ENCODE measurements at regions not wholly inside any gene's neighbourhood (a gene's known extent, or its start where the extent isn't known, plus 50 kb on each side); places are given as distances from the start of the nearest gene placed in this dataset.

DNA sequence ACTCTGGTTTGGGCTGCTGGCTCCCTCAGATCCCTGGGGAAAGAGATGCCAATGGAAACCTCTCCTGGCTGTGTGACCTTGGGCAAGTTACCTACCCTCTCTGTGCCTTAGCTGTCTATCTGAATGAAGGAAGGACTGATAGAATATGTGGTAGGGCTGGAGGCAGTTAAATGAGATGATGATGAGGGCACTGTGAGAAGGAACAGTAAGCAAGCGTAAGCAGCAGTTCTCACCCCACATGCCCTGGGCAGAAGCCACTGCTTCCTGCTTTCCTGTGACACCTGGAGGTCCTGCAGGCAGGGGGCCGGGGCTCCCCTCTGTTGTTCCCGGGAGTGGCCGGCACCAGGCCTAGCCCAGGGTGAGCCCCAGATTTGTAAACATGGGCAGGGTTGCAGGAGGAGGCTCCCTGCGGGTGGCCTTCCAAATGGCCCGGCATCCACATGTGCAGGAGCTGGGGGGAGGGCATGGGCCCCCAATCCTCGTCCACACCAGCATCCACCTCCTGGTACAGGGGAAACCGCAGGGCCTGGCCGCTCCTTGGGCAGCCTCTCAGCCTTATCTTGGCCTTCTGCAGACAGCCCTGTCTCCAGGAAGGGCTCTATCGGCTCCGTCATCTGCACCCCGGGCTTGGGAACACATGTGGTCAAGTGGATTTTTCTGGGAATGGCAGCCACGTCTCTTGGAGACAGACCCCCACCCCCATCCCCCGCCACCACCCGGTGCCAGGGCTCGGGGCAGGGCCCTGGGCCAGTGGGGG is 235.6 kb upstream of the GSE1 start:
- Histone ChIP-seq H3K27me3 (ENCODE audit: control insufficient read depth, insufficient read depth, low read length, poor library complexity, severe bottlenecking) (no peaks in the 10 kb centered on the region), H3K4me1 (ENCODE audit: control insufficient read depth, insufficient read depth, low read length) (peaks cover 9% of the 10 kb centered on the region), H3K9me3 (ENCODE audit: control insufficient read depth, low read length) (no peaks in the 10 kb centered on the region), H3K9ac (ENCODE audit: extremely low read depth, low read length, poor library complexity, severe bottlenecking) (no peak overlapping the region), H3K27ac (ENCODE audit: low read depth, low read length) (no peak overlapping the region), H3K4me3 (ENCODE audit: low read length) (no peak overlapping the region), H3K36me3 (ENCODE audit: control insufficient read depth, insufficient read depth, low read length) (no peaks in the 10 kb centered on the region)
- no peak for DNase-seq
- Mint-ChIP-seq H3K27ac (no peak overlapping the region), H3K27me3 (ENCODE audit: insufficient read depth) (no peaks in the 10 kb centered on the region), H3K4me3 (no peak overlapping the region), H3K36me3 (ENCODE audit: low read depth) (no peaks in the 10 kb centered on the region), H3K9me3 (no peaks in the 10 kb centered on the region), H3K4me1 (peaks cover 13% of the 10 kb centered on the region)
- 90 to 94% methylated on average over 6 to 16 of the region's 16 CpGs for WGBS, 2 experiments (ENCODE audit: insufficient coverage in 1 of 2, insufficient read length in 1 of 2)
- TF ChIP-seq, protein P1, sequence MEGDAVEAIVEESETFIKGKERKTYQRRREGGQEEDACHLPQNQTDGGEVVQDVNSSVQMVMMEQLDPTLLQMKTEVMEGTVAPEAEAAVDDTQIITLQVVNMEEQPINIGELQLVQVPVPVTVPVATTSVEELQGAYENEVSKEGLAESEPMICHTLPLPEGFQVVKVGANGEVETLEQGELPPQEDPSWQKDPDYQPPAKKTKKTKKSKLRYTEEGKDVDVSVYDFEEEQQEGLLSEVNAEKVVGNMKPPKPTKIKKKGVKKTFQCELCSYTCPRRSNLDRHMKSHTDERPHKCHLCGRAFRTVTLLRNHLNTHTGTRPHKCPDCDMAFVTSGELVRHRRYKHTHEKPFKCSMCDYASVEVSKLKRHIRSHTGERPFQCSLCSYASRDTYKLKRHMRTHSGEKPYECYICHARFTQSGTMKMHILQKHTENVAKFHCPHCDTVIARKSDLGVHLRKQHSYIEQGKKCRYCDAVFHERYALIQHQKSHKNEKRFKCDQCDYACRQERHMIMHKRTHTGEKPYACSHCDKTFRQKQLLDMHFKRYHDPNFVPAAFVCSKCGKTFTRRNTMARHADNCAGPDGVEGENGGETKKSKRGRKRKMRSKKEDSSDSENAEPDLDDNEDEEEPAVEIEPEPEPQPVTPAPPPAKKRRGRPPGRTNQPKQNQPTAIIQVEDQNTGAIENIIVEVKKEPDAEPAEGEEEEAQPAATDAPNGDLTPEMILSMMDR (conservative IDR thresholded peaks at IDR 0.05), result no peak

DNA sequence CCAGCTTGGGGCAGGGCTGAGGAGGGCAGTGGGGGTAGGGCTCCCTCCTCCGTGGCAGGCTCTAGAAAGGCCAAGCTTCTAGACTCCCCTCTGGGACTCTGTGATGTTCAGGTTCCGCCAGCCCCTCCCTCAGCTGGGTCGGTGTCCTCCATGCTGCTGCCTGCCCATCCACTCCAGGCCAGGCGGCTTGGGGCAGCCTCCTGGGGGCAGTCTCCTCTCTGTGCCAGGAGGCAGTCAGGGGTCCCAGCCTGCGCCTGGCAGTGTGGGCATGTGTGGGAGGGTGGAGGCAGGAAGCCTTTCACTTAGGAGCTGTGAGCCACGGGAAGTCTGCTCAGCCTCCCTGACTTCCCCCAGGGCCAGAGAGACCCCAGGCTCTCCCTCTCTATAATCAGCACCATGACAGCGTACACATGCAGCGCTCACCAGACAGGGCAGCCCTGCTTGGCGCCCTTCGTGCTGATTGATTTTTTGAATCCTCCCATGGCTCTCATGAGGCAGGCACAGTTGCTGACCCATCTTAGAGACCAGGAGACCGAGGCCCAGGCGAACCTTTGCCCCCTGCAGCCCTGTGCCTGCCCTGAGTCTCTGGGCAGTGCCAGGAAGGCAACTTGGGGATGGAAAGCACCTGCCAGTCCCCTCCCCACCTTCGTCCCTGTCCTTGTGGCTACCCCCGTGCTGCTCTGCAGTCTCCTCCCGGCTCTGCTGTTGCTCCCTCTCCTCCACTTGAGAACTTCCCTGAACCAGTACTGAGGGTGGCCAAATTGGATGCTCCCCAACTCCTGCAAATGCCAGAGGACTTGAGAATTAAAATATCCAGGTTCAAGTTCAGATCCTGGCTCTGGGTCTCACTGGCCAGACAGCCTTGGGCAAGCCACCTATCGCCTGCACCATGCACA is 234.7 kb upstream of the GSE1 start:
- TF ChIP-seq, protein P1 (conservative IDR thresholded peaks at IDR 0.05), result no peak
- no peak overlapping the region for H3K9ac ChIP-seq (ENCODE audit: extremely low read depth, low read length, poor library complexity, severe bottlenecking)
- Mint-ChIP-seq H3K9me3 (no peaks in the 10 kb centered on the region), H3K27me3 (ENCODE audit: insufficient read depth) (no peaks in the 10 kb centered on the region), H3K4me1 (peaks cover 15% of the 10 kb centered on the region), H3K27ac (no peak overlapping the region), H3K4me3 (no peak overlapping the region), H3K36me3 (ENCODE audit: low read depth) (no peaks in the 10 kb centered on the region)
- H3K4me1 ChIP-seq (ENCODE audit: control insufficient read depth, insufficient read depth, low read length), result peaks cover 9% of the 10 kb centered on the region
- no peak overlapping the region for H3K4me3 ChIP-seq (ENCODE audit: low read length)
- H3K36me3 ChIP-seq (ENCODE audit: control insufficient read depth, insufficient read depth, low read length), result no peaks in the 10 kb centered on the region
- no peaks in the 10 kb centered on the region for H3K9me3 ChIP-seq (ENCODE audit: control insufficient read depth, low read length)
- H3K27me3 ChIP-seq (ENCODE audit: control insufficient read depth, insufficient read depth, low read length, poor library complexity, severe bottlenecking), result no peaks in the 10 kb centered on the region
- DNase-seq, result no peak
- 86 to 91% methylated on average over 12 to 16 of the region's 16 CpGs for whole genome bisulfite sequencing, 2 experiments (ENCODE audit: insufficient coverage in 1 of 2, insufficient read length in 1 of 2)
- no peak overlapping the region for H3K27ac ChIP-seq (ENCODE audit: low read depth, low read length)

DNA sequence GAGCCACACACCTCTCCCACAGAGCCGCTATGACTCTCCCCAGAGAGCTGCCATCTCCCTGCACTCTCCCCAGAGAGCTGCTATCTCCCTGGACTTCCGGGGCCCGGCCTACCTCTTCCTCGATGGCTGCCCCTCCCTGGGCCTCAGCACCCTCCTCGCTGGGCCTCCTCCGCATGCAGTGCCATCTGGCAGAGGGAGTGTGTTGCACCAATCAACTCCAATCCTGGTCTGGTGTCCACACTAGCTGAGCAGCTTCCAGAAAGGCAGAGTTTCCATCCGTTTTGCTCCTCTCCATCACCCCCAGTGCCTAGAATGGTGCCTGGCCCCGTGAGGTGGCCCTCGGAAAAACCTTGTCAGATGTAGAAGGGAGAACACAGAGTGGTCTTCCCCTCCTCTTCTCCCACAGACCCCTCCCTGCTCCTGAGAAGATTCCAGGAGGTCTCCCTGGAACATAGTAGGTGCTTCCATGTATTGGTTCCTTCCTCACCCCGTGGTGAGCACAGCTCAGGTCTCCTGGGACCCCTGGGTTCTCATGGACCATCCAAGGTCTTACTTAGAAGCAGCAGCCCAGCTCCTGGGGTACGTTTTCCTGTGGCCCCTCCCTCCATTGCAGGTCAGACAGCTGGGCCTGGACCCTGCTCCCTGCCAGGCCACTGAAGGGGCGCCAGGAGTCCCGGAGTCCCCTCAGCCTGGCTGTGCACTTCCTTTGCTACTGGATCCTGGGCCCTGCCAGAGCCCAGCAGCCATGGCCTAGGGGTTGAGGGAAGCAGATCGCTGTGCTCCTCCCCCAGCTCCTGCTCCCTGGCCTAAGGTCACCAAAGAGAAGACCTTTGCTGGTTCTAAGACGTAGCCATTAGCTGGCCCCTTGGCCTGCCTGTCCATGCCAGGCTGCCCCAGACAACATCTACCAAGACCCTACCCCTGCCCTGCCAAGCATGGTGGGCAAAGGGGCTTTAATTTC is 233.8 kb upstream of the GSE1 start:
- no peaks in the 10 kb centered on the region for H3K27me3 ChIP-seq (ENCODE audit: control insufficient read depth, insufficient read depth, low read length, poor library complexity, severe bottlenecking)
- Mint-ChIP-seq H3K27me3 (ENCODE audit: insufficient read depth) (no peaks in the 10 kb centered on the region), H3K36me3 (ENCODE audit: low read depth) (no peaks in the 10 kb centered on the region), H3K4me1 (peaks cover 15% of the 10 kb centered on the region), H3K27ac (no peak overlapping the region), H3K9me3 (no peaks in the 10 kb centered on the region), H3K4me3 (no peak overlapping the region)
- TF ChIP-seq, protein P1 (conservative IDR thresholded peaks at IDR 0.05), result no peak
- WGBS, 2 experiments (ENCODE audit: insufficient coverage in 1 of 2, insufficient read length in 1 of 2), result 92 to 94% methylated on average over 12 to 15 of the region's 15 CpGs
- no peak overlapping the region for H3K9ac ChIP-seq (ENCODE audit: extremely low read depth, low read length, poor library complexity, severe bottlenecking)
- peaks cover 9% of the 10 kb centered on the region for H3K4me1 ChIP-seq (ENCODE audit: control insufficient read depth, insufficient read depth, low read length)
- H3K4me3 ChIP-seq (ENCODE audit: low read length), result no peak overlapping the region
- no peaks in the 10 kb centered on the region for H3K36me3 ChIP-seq (ENCODE audit: control insufficient read depth, insufficient read depth, low read length)
- no peak for DNase-seq
- no peaks in the 10 kb centered on the region for H3K9me3 ChIP-seq (ENCODE audit: control insufficient read depth, low read length)
- H3K27ac ChIP-seq (ENCODE audit: low read depth, low read length), result no peak overlapping the region

Data from endodermal cell (in vitro differentiated cells).